IgD-negative memory B cell (primary cell): ENCODE measurements at regions not wholly inside any gene's neighbourhood (a gene's known extent, or its start where the extent isn't known, plus 50 kb on each side); places are given as distances from the start of the nearest gene placed in this dataset.
"Not testable (repeated sequence)": the region's sequence is repeated elsewhere in the genome, so short reads cannot be mapped to it uniquely, and the experiment has no call there.

Experiments used
- H3K27ac Mint-ChIP-seq, 3 donors: one replicate each; pipeline ENCODE4 v1.8.0; 2020 to 2022; ENCODE audit warnings: mild to moderate bottlenecking in 3 of 3, mixed read lengths in 3 of 3, moderate library complexity in 1 of 3
- H3K27me3 Mint-ChIP-seq: one replicate; pipeline ENCODE4 v1.8.0; 2021; ENCODE audit warnings: mixed read lengths
- H3K36me3 Mint-ChIP-seq: one replicate; pipeline ENCODE4 v1.8.0; 2020; ENCODE audit warnings: mild to moderate bottlenecking, mixed read lengths
- H3K4me1 Mint-ChIP-seq, 3 donors: one replicate each; pipeline ENCODE4 v1.8.0; 2020 to 2022; ENCODE audit warnings: mixed read lengths in 3 of 3, mild to moderate bottlenecking in 1 of 3
- H3K4me3 Mint-ChIP-seq, 4 donors: one replicate each; pipeline ENCODE4 v1.8.0; 2020 to 2022; ENCODE audit warnings: mild to moderate bottlenecking in 4 of 4, mixed read lengths in 4 of 4, moderate library complexity in 3 of 4
- H3K9me3 Mint-ChIP-seq, 3 donors: one replicate each; pipeline ENCODE4 v1.8.0; 2020 to 2021; ENCODE audit warnings: mixed read lengths in 3 of 3, mild to moderate bottlenecking in 1 of 3

DNA sequence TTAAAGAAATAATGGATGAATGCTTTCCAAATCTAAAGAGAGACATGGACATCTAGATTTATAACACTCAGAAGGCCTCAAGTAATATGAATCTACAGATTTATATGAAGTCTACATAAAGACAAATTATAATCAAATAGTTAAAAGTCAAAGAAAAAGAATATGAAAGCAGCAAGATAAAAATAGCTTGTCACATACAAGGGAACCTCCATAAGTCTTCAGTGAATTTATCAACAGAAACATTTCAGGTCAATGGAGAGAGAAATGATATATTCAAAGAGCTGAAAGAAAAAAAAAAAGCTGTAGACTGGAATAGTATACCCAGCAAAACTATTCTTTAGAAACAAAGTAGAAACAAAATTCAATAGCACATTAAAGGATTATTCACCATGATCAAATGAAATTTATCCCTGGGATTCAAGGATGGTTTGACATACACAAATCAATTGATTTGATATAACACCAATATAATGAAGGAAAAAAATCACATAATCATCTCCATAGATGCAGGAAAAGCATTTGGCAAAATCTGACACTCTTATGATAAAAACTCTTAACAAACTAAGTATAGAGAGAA, 346.6 kb upstream of the PABPC4L start:
- Mint-ChIP-seq H3K4me3 (no peak overlapping the region), H3K27ac (no peak overlapping the region), H3K9me3 (peaks cover 2 to 17% (median 5%) of the 10 kb centered on the region in 3 donors), H3K36me3 (peaks cover 2% of the 10 kb centered on the region), H3K27me3 (no peaks in the 10 kb centered on the region), H3K4me1 (peaks cover 0 to under 1% (median 0%) of the 10 kb centered on the region in 3 donors)

GRCh38 chr4:134546279-134546678, 344.7 kb upstream of the PABPC4L start:
- Mint-ChIP-seq H3K4me3 (no peak overlapping the region), H3K4me1 (no peaks in the 10 kb centered on the region), H3K27me3 (no peaks in the 10 kb centered on the region), H3K27ac (no peak overlapping the region), H3K36me3 (peaks cover 2% of the 10 kb centered on the region), H3K9me3 (peaks cover 2 to 20% (median 5%) of the 10 kb centered on the region in 3 donors)

DNA sequence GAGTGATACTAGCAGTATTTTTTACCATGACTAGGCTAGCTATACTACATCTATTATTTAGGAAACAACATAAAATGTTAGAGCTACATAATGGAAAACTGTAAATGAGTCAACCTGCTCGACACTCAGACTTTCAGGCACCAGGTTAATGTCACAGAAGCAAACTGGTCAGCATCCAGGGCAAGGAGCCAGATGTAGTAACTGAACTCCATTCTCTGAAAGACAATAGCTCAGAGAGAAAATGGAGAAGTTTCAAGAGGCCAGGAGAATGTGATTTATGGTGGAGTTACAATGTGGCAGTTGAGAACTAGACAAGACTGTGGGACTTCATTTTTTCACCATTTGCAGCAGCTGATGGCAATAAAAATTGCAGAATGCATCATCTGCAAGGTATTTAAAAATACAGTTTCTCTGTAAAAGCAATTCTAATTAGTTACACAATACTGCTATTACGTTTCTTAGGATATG, 342.7 kb upstream of the PABPC4L start:
- Mint-ChIP-seq H3K9me3 (peaks cover 2 to 16% (median 5%) of the 10 kb centered on the region in 3 donors), H3K27me3 (no peaks in the 10 kb centered on the region), H3K4me1 (no peaks in the 10 kb centered on the region), H3K4me3 (no peak overlapping the region), H3K36me3 (peaks cover 2% of the 10 kb centered on the region), H3K27ac (no peak overlapping the region)

- H3K4me1 Mint-ChIP-seq = no peaks in the 10 kb centered on the region
- no peaks in the 10 kb centered on the region for H3K36me3 Mint-ChIP-seq
- no peak overlapping the region for H3K4me3 Mint-ChIP-seq
- no peak overlapping the region for H3K27ac Mint-ChIP-seq
- H3K9me3 Mint-ChIP-seq = peaks cover 0 to 10% (median 2%) of the 10 kb centered on the region in 3 donors
- no peaks in the 10 kb centered on the region for H3K27me3 Mint-ChIP-seq
Measured at GRCh38 chr4:134540588-134540987, 339.0 kb upstream of the PABPC4L start.

- no peaks in the 10 kb centered on the region for H3K36me3 Mint-ChIP-seq
- H3K4me1 Mint-ChIP-seq = no peaks in the 10 kb centered on the region
- H3K4me3 Mint-ChIP-seq = no peak overlapping the region
- no peak overlapping the region for H3K27ac Mint-ChIP-seq
- H3K27me3 Mint-ChIP-seq = no peaks in the 10 kb centered on the region
- peaks cover 2 to 10% (median 3%) of the 10 kb centered on the region in 3 donors for H3K9me3 Mint-ChIP-seq
Measured at GRCh38 chr4:134539729-134540231, 338.2 kb upstream of the PABPC4L start.

- no peaks in the 10 kb centered on the region for H3K4me1 Mint-ChIP-seq
- H3K27ac Mint-ChIP-seq = no peak overlapping the region
- no peaks in the 10 kb centered on the region for H3K36me3 Mint-ChIP-seq
- H3K4me3 Mint-ChIP-seq = no peak overlapping the region
- H3K27me3 Mint-ChIP-seq = no peaks in the 10 kb centered on the region
- peaks cover 2 to 13% (median 3%) of the 10 kb centered on the region in 3 donors for H3K9me3 Mint-ChIP-seq
Measured at GRCh38 chr4:134537701-134538100, 336.1 kb upstream of the PABPC4L start.

DNA sequence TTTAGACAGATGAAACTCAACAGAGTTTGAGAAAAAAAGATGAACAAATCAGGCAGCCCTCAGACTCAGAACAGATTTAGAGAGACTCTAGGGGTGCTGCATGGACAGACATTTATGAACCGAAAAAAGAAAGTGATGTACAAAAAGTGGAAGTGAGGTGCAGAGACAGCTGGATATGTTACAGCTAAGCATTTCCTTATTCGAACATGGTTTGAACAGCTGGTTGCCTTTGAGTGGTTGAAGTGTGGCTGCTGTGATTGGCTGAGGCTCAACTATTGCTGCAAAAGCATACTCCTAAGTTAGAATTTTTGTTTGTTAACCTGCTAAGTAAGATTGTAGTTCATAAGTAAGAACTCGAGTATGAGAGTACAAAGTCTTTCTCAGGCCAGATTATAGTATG, 331.5 kb upstream of the PABPC4L start:
- H3K27me3 Mint-ChIP-seq = no peaks in the 10 kb centered on the region
- H3K27ac Mint-ChIP-seq = no peak overlapping the region
- no peaks in the 10 kb centered on the region for H3K4me1 Mint-ChIP-seq
- no peak overlapping the region for H3K4me3 Mint-ChIP-seq
- H3K36me3 Mint-ChIP-seq = no peaks in the 10 kb centered on the region
- H3K9me3 Mint-ChIP-seq = peaks cover 2 to 17% (median 3%) of the 10 kb centered on the region in 3 donors

DNA sequence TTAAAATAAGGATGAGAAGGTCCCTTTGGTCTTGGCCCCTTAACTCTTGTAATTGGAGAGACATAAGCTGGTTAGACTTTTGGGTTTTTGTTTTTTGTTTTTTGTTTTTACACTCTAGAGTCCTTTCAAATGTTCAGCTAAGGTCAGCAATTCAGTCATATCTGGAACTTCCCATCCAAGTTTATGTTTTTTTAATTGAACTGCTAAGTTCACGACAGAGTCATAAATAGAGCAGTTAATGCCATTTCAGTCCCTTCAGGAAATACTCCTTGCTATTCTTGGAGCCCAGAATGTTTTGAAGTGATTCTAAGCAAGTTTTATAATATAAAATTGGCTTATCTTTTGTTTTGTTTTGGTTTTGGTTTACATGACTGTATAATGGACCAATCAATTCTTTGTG, 329.4 kb upstream of the PABPC4L start:
- no peak overlapping the region for H3K27ac Mint-ChIP-seq
- no peaks in the 10 kb centered on the region for H3K27me3 Mint-ChIP-seq
- no peaks in the 10 kb centered on the region for H3K4me1 Mint-ChIP-seq
- H3K36me3 Mint-ChIP-seq = no peaks in the 10 kb centered on the region
- H3K4me3 Mint-ChIP-seq = no peak overlapping the region
- peaks cover 0 to 10% (median 3%) of the 10 kb centered on the region in 3 donors for H3K9me3 Mint-ChIP-seq

DNA sequence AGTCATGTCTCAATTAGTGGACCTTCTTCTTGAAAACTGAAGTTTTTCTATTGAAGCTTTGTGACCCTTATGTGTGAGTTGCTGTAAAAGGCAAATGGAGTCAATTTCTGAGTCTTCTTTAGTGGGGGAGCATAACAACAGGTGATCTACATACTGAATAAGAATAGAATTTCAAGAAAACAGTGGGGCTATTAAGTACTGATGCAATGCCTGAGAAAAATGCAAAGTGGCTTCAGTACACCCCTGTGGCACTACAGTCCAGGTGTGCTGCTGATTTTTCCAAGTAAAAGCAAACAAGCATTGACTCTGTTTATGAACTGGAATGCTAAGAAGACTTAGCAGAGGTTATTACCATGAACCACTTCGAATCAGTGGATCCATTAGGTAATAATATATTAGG, 328.0 kb upstream of the PABPC4L start:
- Mint-ChIP-seq H3K4me1 (no peaks in the 10 kb centered on the region), H3K27ac (no peak overlapping the region), H3K27me3 (no peaks in the 10 kb centered on the region), H3K9me3 (peaks cover 0 to 16% (median 0%) of the 10 kb centered on the region in 3 donors), H3K4me3 (no peak overlapping the region), H3K36me3 (no peaks in the 10 kb centered on the region)

- Mint-ChIP-seq H3K27me3 (no peaks in the 10 kb centered on the region), H3K4me1 (no peaks in the 10 kb centered on the region), H3K36me3 (peaks cover 2% of the 10 kb centered on the region), H3K4me3 (no peak overlapping the region), H3K9me3 (peaks cover 0 to 5% (median 0%) of the 10 kb centered on the region in 3 donors), H3K27ac (no peak overlapping the region)
Measured at GRCh38 chr4:134518574-134519217, 317.1 kb upstream of the PABPC4L start.

DNA sequence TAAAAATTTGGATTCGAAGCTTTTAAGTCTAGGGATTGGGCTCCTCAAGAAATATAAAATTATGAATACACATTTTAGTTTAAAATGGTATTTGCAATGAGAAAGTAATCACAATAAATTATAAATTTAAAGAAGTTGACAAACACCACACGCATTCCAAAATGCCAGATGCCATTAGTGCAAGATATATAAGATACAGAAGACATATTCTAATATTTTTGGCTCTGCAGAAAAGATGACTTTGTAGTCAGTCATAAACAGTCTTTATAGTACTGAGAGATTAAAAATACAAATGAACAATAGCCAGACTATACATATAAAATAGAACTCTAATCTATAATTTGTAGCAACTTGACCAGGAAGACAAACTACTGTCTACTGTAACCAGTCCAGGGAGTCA, 309.0 kb upstream of the PABPC4L start:
- H3K36me3 Mint-ChIP-seq = no peaks in the 10 kb centered on the region
- no peaks in the 10 kb centered on the region for H3K27me3 Mint-ChIP-seq
- H3K27ac Mint-ChIP-seq = no peak overlapping the region
- H3K4me1 Mint-ChIP-seq = no peaks in the 10 kb centered on the region
- no peak overlapping the region for H3K4me3 Mint-ChIP-seq
- peaks cover 0 to 12% (median 3%) of the 10 kb centered on the region in 3 donors for H3K9me3 Mint-ChIP-seq

DNA sequence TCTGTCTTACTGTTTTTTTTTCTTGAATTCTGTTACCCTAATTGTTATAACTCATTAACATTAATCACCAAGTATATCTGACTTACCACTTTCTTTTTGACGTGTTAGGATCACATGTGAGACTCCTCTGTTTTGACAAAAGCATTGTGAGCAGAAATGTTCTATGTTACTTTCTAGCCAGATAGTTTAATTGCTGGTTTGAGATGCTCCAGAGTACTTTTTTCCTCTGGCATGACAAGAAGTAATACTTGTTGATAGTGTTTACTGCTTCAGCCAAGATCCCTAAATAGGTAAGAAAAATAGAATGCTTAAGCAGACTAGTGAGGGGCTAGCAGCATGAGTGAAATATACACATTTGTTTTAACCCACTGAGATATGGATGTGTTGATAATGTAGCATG, 303.9 kb upstream of the PABPC4L start:
- no peaks in the 10 kb centered on the region for H3K4me1 Mint-ChIP-seq
- no peak overlapping the region for H3K4me3 Mint-ChIP-seq
- H3K27me3 Mint-ChIP-seq = no peaks in the 10 kb centered on the region
- H3K9me3 Mint-ChIP-seq = peaks cover 3 to 5% (median 4%) of the 10 kb centered on the region in 3 donors
- no peak overlapping the region for H3K27ac Mint-ChIP-seq
- peaks cover 1% of the 10 kb centered on the region for H3K36me3 Mint-ChIP-seq

- Mint-ChIP-seq H3K27ac (peak overlapping the region in 1 of 3 donors; percentile 68), H3K27me3 (no peaks in the 10 kb centered on the region), H3K9me3 (peaks cover 0 to 6% (median 0%) of the 10 kb centered on the region in 3 donors), H3K4me3 (no peak overlapping the region), H3K4me1 (no peaks in the 10 kb centered on the region), H3K36me3 (peaks cover 1% of the 10 kb centered on the region)
Measured at GRCh38 chr4:134501973-134502643, 300.5 kb upstream of the PABPC4L start.

GRCh38 chr4:134501488-134501887, 299.9 kb upstream of the PABPC4L start:
- H3K27me3 Mint-ChIP-seq, H3K4me3 Mint-ChIP-seq, H3K36me3 Mint-ChIP-seq, H3K4me1 Mint-ChIP-seq, H3K27ac Mint-ChIP-seq, H3K9me3 Mint-ChIP-seq: not testable (repeated sequence)

- Mint-ChIP-seq H3K27me3 (no peaks in the 10 kb centered on the region), H3K4me3 (no peak overlapping the region), H3K4me1 (no peaks in the 10 kb centered on the region), H3K36me3 (peaks cover 1% of the 10 kb centered on the region), H3K27ac (no peak overlapping the region), H3K9me3 (peaks cover 0 to 4% (median under 1%) of the 10 kb centered on the region in 3 donors)
Measured at GRCh38 chr4:134499074-134499473, 297.5 kb upstream of the PABPC4L start.
